GM12891 (cell line): ENCODE measurements at regions not wholly inside any gene's neighbourhood (a gene's known extent, or its start where the extent isn't known, plus 50 kb on each side); places are given as distances from the start of the nearest gene placed in this dataset.
A peak's percentile ranks its signal among the peaks of the same experiment; 100 is the strongest.

ENCODE experiments used
- DNase-seq: peaks from one replicate; pipeline ENCODE4 v3.0.0; 2011; ENCODE audit warnings: low spot score; ENCODE audit not compliant: insufficient read length
- FAIRE-seq: peaks from 2 replicates; lab custom pipeline; 2011; peaks lifted over from hg19 to GRCh38; lab: Jason Lieb, UNC
- PAX5 ChIP-seq: IDR thresholded peaks from 2 replicates; pipeline ENCODE4 v1.6.1; 2011; ENCODE audit warnings: low read length, moderate library complexity, mild to moderate bottlenecking; ENCODE audit not compliant: insufficient read depth, severe bottlenecking
- POLR2A ChIP-seq: IDR thresholded peaks from 2 replicates; pipeline ENCODE4 v1.6.1; 2011; ENCODE audit warnings: low read depth, low read length, control low read depth
- POLR2AphosphoS5 ChIP-seq: IDR thresholded peaks from 2 replicates; pipeline ENCODE4 v1.6.1; 2011; ENCODE audit warnings: low read depth, low read length, control low read depth
- POU2F2 ChIP-seq: IDR thresholded peaks from 2 replicates; pipeline ENCODE4 v1.6.1; 2011; ENCODE audit warnings: low read depth, mild to moderate bottlenecking, control low read depth, low read length, moderate library complexity
- SPI1 ChIP-seq: IDR thresholded peaks from 2 replicates; pipeline ENCODE4 v1.6.1; 2011; ENCODE audit warnings: low read depth, low read length, control low read depth
- TAF1 ChIP-seq: IDR thresholded peaks from 2 replicates; pipeline ENCODE4 v1.6.1; 2011; ENCODE audit warnings: low read depth, low read length, control low read depth

DNA sequence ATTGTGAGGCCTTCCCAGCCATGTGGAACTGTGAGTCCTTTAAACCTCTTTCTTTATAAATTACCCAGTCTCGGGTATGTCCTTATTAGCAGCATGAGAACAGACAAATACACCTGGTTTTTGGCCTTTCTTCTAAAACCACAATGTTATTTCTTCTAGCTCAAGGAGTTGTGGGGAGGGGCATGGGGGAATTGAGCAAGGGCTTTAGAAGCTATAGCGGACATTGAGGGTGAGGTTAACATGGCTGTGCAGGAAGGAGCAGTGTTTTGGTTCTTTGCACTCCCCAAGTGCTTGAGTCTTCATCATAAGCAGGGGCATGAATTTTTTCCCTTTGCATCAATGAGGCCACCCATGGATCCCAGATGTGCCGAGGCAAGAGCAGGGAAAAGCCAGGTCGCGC, 86.8 kb downstream of the SPRING1 start:
- no peak for FAIRE-seq
- no peak for TF ChIP-seq SPI1
- no peak for TF ChIP-seq POLR2A
- no peak for TF ChIP-seq TAF1
- TF ChIP-seq POU2F2 = no peak
- no peak for TF ChIP-seq POLR2AphosphoS5
- TF ChIP-seq PAX5 = no peak

DNA sequence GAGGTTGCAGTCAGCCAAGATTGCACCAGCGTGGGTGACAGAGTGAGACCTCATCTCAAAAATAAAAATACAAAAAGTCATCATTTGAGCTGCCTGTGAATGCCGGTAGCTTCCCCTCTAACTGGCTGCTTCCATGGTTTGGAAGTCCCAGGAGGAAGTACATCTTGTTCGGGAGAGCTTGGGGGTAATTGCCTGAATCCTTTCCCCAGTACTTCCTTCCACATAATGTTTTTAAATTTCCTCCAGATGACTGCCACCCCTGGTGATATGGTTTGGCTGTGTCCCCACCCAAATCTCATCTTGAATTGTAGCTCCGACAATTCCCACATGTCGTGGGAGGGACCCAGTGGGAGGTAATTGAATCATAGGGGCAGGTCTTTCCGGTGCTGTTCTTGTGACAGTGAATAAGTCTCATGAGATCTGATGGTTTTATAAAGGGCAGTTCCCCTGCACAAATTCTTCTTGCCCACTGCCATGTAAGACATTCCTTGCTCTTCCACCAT, 87.2 kb downstream of the SPRING1 start:
- TF ChIP-seq POLR2AphosphoS5 (no peak), PAX5 (no peak)
- DNase-seq (no peak), FAIRE-seq (no peak)

More for the DNA sequence above, 86.8 kb downstream of the SPRING1 start:
- DNase-seq = no peak

DNA sequence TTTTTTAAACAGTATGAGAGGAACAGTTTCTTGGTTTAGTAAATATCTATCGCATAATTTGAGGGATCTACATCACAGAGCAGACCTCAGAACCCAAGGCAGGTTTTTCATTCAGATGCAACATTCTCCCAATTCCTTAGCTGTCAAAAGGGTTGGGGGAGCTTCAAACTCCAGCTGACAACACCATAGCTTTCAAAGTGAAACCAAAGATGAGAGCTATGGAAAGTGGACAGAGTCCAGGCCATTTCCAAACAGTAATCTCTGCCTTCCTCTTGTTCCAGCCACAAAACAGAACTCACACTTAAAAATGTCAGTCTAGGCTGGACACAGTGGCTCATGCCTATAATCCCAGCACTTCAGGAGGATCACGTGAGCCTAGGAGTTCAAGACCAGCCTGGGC, 87.8 kb downstream of the SPRING1 start:
- FAIRE-seq = no peak
- no peak for DNase-seq
- no peak for TF ChIP-seq PAX5
- no peak for TF ChIP-seq SPI1
- TF ChIP-seq POLR2AphosphoS5 = no peak
- TF ChIP-seq POU2F2 = no peak
- TF ChIP-seq POLR2A = no peak
- TF ChIP-seq TAF1 = no peak

- FAIRE-seq (no peak), DNase-seq (no peak)
- TF ChIP-seq TAF1 = no peak
- TF ChIP-seq POLR2A = no peak
- no peak for TF ChIP-seq PAX5
Measured at GRCh38 chr12:116647813-116648212, 88.6 kb downstream of the MAP1LC3B2 start.

- no peak for FAIRE-seq
- TF ChIP-seq TAF1 (no peak), PAX5 (no peak), POLR2AphosphoS5 (no peak), POLR2A (no peak), POU2F2 (no peak), SPI1 (no peak)
- no peak for DNase-seq
Measured at GRCh38 chr12:116646901-116647300, 87.7 kb downstream of the MAP1LC3B2 start.

DNA sequence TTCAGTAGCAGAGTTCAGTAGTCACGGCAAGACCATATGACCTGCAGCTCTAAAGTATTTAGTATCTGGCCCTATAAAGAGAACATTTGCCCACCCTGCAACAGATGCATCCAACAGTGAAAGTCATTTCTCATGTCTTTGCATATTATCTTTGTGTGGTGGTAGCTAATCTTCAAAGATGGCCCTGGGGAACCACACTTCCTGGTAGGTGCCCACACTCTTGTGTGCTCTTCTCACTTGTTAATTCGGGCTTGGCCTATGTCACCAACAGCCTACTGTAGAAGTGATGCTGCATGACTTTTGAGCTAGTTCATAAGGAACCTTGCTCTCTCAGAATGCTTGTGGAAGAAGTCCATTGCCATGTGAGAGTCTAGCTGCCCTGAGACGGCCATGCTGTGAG, 85.6 kb downstream of the MAP1LC3B2 start:
- TF ChIP-seq SPI1 (no peak), POLR2AphosphoS5 (no peak), POU2F2 (no peak), TAF1 (no peak)
- DNase-seq (no peak), FAIRE-seq (no peak)

DNA sequence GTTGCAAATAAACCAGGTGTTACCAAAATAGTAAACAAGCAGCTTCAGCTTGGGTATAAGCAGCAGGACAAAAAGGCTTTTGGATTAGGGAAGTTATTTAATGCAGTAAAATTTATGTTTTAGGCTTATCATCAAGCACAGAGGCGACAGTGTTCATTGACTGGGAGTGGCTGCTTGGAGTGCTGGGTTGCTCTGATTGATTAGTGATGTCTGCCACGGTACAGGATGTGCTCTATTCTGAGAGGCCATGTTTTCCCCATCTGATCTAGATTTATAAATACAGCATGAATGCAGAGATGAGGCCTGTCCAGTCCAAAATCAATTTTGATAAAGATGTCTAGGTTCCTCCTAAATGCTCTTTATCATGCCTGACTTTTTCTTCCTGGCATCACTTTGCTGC, 83.5 kb downstream of the MAP1LC3B2 start:
- FAIRE-seq (peak; percentile 9), DNase-seq (no peak)
- TF ChIP-seq POU2F2 (no peak), TAF1 (no peak), POLR2AphosphoS5 (no peak), POLR2A (no peak), PAX5 (no peak), SPI1 (no peak)

DNA sequence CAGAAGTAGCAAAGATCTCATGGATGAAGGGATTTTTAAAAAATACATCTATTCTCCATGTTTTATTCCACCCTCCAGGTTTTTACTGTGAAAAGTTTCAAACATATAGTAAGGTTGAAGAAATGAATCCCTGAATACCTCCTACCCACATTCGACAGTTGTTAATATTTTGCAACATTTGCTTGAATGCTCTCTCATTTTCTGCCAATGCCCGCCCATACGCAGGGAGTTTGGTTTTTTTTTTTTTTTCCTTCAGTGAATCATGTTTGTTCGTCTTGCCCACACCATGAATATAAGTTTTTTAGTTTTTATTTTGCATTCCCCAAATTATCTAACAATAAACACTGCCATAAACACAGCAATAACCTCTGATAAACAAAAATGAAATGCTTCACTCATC, 82.9 kb downstream of the MAP1LC3B2 start:
- FAIRE-seq (no peak), DNase-seq (no peak)
- TF ChIP-seq POLR2A (no peak), TAF1 (no peak), PAX5 (no peak), SPI1 (no peak), POU2F2 (no peak), POLR2AphosphoS5 (no peak)

GRCh38 chr12:116640281-116640680, 81.1 kb downstream of the MAP1LC3B2 start:
- TF ChIP-seq PAX5 (no peak), SPI1 (no peak), POLR2AphosphoS5 (no peak), POU2F2 (no peak)
- DNase-seq = no peak
- no peak for FAIRE-seq

DNA sequence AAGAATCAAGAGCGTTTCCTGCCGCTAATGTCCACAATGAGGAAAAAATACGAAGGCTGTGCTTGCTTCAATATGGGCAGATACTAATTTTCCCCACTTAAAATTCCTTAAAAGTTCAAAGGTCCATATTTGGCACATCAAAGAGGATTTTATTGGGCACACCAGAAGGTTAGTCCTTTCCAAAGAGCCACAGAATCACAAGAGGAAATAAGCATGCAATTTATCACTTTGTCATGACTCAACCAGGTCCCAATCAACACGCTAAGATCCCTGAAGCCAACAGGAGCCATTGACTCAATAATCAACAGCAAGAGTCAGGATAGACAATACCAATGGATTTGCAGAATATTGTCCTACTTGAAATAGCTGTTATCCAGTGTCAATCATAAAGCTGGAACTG, 80.6 kb downstream of the MAP1LC3B2 start:
- DNase-seq (no peak), FAIRE-seq (no peak)
- TF ChIP-seq TAF1 (no peak), PAX5 (no peak), POLR2A (no peak), POLR2AphosphoS5 (no peak), POU2F2 (no peak), SPI1 (no peak)
